Chondrocyte (in vitro differentiated cells): ENCODE measurements at regions not wholly inside any gene's neighbourhood (a gene's known extent, or its start where the extent isn't known, plus 50 kb on each side); places are given as distances from the start of the nearest gene placed in this dataset.

Experiments
- DNase-seq: peaks from one replicate; pipeline ENCODE4 v3.0.0; 2021; ENCODE audit warnings: mixed read lengths, low spot score
- H3K27ac Mint-ChIP-seq: one replicate; pipeline ENCODE4 v1.8.0; 2021; ENCODE audit warnings: mild to moderate bottlenecking, moderate library complexity, mixed read lengths; ENCODE audit not compliant: unreplicated experiment
- H3K27me3 Mint-ChIP-seq: 2 replicates; pipeline ENCODE4 v1.8.0; 2021; ENCODE audit warnings: low read depth, mixed read lengths
- H3K36me3 Mint-ChIP-seq: 2 replicates; pipeline ENCODE4 v1.8.0; 2021; ENCODE audit warnings: low read depth, mixed read lengths
- H3K4me1 Mint-ChIP-seq: 2 replicates; pipeline ENCODE4 v1.8.0; 2021; ENCODE audit warnings: low read depth, mild to moderate bottlenecking, mixed read lengths
- H3K4me3 Mint-ChIP-seq: one replicate; pipeline ENCODE4 v1.8.0; 2021; ENCODE audit warnings: mild to moderate bottlenecking, moderate library complexity, mixed read lengths; ENCODE audit not compliant: unreplicated experiment
- H3K9me3 Mint-ChIP-seq: 2 replicates; pipeline ENCODE4 v1.8.0; 2021; ENCODE audit warnings: low read depth, mixed read lengths
- CTCF ChIP-seq: fragments of 200-600 bp; sonication (generic); IDR thresholded peaks from 2 replicates; pipeline ENCODE4 v1.5.0; 2021; ENCODE audit warnings: antibody characterized with exemption, mild to moderate bottlenecking, moderate library complexity

- peaks cover 12% of the 10 kb centered on the region for H3K27me3 Mint-ChIP-seq
- no peak overlapping the region for H3K4me3 Mint-ChIP-seq
- peaks cover 5% of the 10 kb centered on the region for H3K9me3 Mint-ChIP-seq
- DNase-seq, result no peak
- H3K27ac Mint-ChIP-seq, result no peak overlapping the region
- no peaks in the 10 kb centered on the region for H3K36me3 Mint-ChIP-seq
- H3K4me1 Mint-ChIP-seq, result no peaks in the 10 kb centered on the region
- no peak for TF ChIP-seq CTCF
Observed at GRCh38 chr21:18460979-18461378, 57.4 kb upstream of the TMPRSS15 start.

- Mint-ChIP-seq H3K36me3 (no peaks in the 10 kb centered on the region), H3K27ac (no peak overlapping the region), H3K27me3 (peaks cover 12% of the 10 kb centered on the region), H3K4me1 (no peaks in the 10 kb centered on the region), H3K4me3 (no peak overlapping the region), H3K9me3 (peaks cover 5% of the 10 kb centered on the region)
- DNase-seq, result no peak
- TF ChIP-seq CTCF, result no peak
Observed at GRCh38 chr21:18461743-18462142, 58.2 kb upstream of the TMPRSS15 start.

GRCh38 chr21:18467715-18468114, 64.1 kb upstream of the TMPRSS15 start:
- Mint-ChIP-seq H3K27ac (no peak overlapping the region), H3K4me3 (no peak overlapping the region), H3K9me3 (peaks cover 5% of the 10 kb centered on the region), H3K36me3 (no peaks in the 10 kb centered on the region), H3K27me3 (peaks cover 6% of the 10 kb centered on the region), H3K4me1 (peaks cover 3% of the 10 kb centered on the region)
- no peak for DNase-seq
- no peak for TF ChIP-seq CTCF

GRCh38 chr21:18468790-18469189, 65.2 kb upstream of the TMPRSS15 start:
- H3K27ac Mint-ChIP-seq, result no peak overlapping the region
- H3K4me3 Mint-ChIP-seq, result no peak overlapping the region

GRCh38 chr21:18476639-18477038, 73.1 kb upstream of the TMPRSS15 start:
- Mint-ChIP-seq H3K27me3 (no peaks in the 10 kb centered on the region), H3K27ac (no peak overlapping the region), H3K4me3 (no peak overlapping the region), H3K9me3 (peaks cover 7% of the 10 kb centered on the region), H3K36me3 (no peaks in the 10 kb centered on the region), H3K4me1 (peaks cover 3% of the 10 kb centered on the region)
- no peak for DNase-seq
- TF ChIP-seq CTCF, result no peak

More at GRCh38 chr21:18468790-18469189, 65.2 kb upstream of the TMPRSS15 start:
- H3K36me3 Mint-ChIP-seq, result no peaks in the 10 kb centered on the region
- H3K9me3 Mint-ChIP-seq, result peaks cover 5% of the 10 kb centered on the region
- DNase-seq, result no peak
- H3K27me3 Mint-ChIP-seq, result peaks cover 4% of the 10 kb centered on the region
- peaks cover 3% of the 10 kb centered on the region for H3K4me1 Mint-ChIP-seq
- no peak for TF ChIP-seq CTCF
